C4-2B (cell line): ENCODE measurements at regions not wholly inside any gene's neighbourhood (a gene's known extent, or its start where the extent isn't known, plus 50 kb on each side); places are given as distances from the start of the nearest gene placed in this dataset.

ENCODE experiments used
- ZFX ChIP-seq: fragments of 450-650 bp; IDR thresholded peaks from 2 replicates; pipeline ENCODE4 v1.6.1; 2017
- TF ChIP-seq, protein P1 (sequence below): fragments of 450-650 bp; conservative IDR thresholded peaks from 2 replicates; pipeline ENCODE4 v1.5.1; 2017; ENCODE audit warnings: mild to moderate bottlenecking

- TF ChIP-seq, protein P1, sequence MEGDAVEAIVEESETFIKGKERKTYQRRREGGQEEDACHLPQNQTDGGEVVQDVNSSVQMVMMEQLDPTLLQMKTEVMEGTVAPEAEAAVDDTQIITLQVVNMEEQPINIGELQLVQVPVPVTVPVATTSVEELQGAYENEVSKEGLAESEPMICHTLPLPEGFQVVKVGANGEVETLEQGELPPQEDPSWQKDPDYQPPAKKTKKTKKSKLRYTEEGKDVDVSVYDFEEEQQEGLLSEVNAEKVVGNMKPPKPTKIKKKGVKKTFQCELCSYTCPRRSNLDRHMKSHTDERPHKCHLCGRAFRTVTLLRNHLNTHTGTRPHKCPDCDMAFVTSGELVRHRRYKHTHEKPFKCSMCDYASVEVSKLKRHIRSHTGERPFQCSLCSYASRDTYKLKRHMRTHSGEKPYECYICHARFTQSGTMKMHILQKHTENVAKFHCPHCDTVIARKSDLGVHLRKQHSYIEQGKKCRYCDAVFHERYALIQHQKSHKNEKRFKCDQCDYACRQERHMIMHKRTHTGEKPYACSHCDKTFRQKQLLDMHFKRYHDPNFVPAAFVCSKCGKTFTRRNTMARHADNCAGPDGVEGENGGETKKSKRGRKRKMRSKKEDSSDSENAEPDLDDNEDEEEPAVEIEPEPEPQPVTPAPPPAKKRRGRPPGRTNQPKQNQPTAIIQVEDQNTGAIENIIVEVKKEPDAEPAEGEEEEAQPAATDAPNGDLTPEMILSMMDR, result no peak
- no peak for TF ChIP-seq ZFX
These were observed 1180.0 kb upstream of the TENM4 start for GRCh38 chr11:80620867-80621266.
